ENCODE measurements at regions not wholly inside any gene's neighbourhood (a gene's known extent, or its start where the extent isn't known, plus 50 kb on each side); places are given as distances from the start of the nearest gene placed in this dataset.

DNA sequence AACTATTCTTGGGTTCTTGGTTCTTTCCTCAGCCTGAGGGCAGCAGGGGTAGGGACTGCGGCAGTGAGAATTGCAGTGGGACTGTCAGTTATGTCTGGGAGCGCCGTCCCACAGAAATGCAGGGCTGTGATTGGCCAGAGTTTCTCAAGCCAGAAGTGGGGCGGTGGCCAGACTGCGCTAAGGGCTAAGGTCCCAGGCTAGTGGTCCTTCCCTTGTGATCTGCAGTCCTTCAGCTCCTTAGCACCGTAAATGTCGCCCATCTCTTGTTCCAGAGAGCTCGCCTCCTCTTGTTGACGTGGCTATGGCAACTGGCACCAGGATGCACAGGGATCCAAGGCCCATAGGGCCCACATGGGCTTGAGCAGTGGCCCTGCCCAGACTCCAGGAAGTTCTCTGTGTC, 223.5 kb downstream of the GRIA2 start:
- DNase-seq, result no peak

DNA sequence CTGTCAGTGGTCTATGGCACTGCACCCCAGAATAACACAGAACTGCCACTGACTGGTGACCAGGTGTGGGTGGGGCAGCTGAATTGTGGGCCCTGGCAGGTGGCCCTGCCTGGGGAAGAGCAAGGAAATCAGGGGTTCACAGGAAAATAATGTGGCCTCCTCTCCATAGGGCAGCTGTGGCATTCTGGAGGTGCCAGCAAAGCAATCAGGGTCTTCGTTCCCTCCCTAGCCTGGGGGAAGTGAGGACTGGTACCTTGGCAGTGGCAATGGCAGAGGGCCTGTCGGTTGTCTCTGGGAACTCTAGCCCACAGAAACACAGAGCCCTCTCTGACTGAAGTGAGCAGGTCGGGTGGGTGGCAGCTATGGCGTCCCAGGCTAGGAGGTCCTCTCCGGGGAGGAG, 223.0 kb downstream of the GRIA2 start:
- no peak for DNase-seq

GRCh38 chr4:157425897-157426296, 205.4 kb downstream of the GRIA2 start:
- DNase-seq, result no peak

GRCh38 chr4:157423526-157424020, 203.0 kb downstream of the GRIA2 start:
- DNase-seq, result no peak

- DNase-seq, result no peak
Measured at GRCh38 chr4:157421365-157421764, 200.8 kb downstream of the GRIA2 start.
